Adrenal gland (tissue), 9 donors: ENCODE measurements at regions not wholly inside any gene's neighbourhood (a gene's known extent, or its start where the extent isn't known, plus 50 kb on each side); places are given as distances from the start of the nearest gene placed in this dataset.

ENCODE experiments used
- DNase-seq, 7 donors: peaks; one replicate each; pipeline ENCODE4 v3.0.0-alpha.2; 2019 to 2020
- H3K27ac ChIP-seq, 5 donors: fragments of 200-600 bp; sonication (generic) in 4 of 5; 1 replicate in 3 of 5; 2 replicates in 2 of 5; pipeline versions ENCODE4 v1.5.1 to v1.8.0; 2016 to 2020; ENCODE audit warnings: mild to moderate bottlenecking in 1 of 5
- H3K27me3 ChIP-seq: fragments of 200-600 bp; 2 replicates; pipeline ENCODE4 v1.8.0; 2021
- H3K36me3 ChIP-seq, 2 donors: fragments of 200-600 bp; replicated peaks in 1 of 2; 1 replicate in 1 of 2; 2 replicates in 1 of 2; pipeline versions ENCODE4 v1.5.1 to v1.8.0; 2018 to 2022
- H3K4me1 ChIP-seq, 2 donors: fragments of 200-600 bp; replicated peaks in 1 of 2; 1 replicate in 1 of 2; 2 replicates in 1 of 2; pipeline versions ENCODE4 v1.5.1 to v1.8.0; 2018 to 2021
- H3K4me3 ChIP-seq, 4 donors: fragments of 200-600 bp; sonication (generic) in 3 of 4; one replicate each; pipeline ENCODE4 v1.5.1; 2016 to 2018
- H3K9me3 ChIP-seq, 3 donors: fragments of 200-600 bp; sonication (generic) in 1 of 3; replicated peaks in 1 of 3; 1 replicate in 2 of 3; 2 replicates in 1 of 3; pipeline versions ENCODE4 v1.5.1 to v1.8.0; 2016 to 2021
- POLR2A ChIP-seq, 2 donors: fragments of 450-650 bp; IDR thresholded peaks; one replicate each; pipeline ENCODE4 v1.6.1; 2017; ENCODE audit warnings: antibody characterized with exemption in 2 of 2, mild to moderate bottlenecking in 2 of 2, moderate library complexity in 1 of 2
- WGBS, 4 donors: extraction: QIAGEN DNeasy Blood & Tissue Kit in 2 of 4; methylation state at CpG; one replicate each; pipeline versions ENCODE4 v1.1.5 to v1.1.7; 2013 to 2017; 5-methylcytosine and 5-hydroxymethylcytosine counted together
- intact Hi-C, 2 donors: fragments of 100-400 bp; cut with DNase I; formaldehyde crosslinking; loops; one replicate each; pipeline versions ENCODE4 v1.14.1 to v1.15.0; 2022 to 2023
- TF ChIP-seq, protein P1 (sequence below), 6 experiments: fragments of 450-650 bp in 4 of 6; fragments of 200-600 bp in 2 of 6; sonication (generic) in 1 of 6; IDR thresholded peaks; 1 replicate in 5 of 6; 2 replicates in 1 of 6; pipeline versions ENCODE4 v1.5.1 to v1.8.0; 2016 to 2021; ENCODE audit warnings: antibody characterized with exemption in 6 of 6, mild to moderate bottlenecking in 2 of 6, moderate library complexity in 1 of 6
- donor health status: healthy with polysubstance abuse.
- donor health status: Bipolar disorder and iron deficiency.
- donor health status: DM: yes; HTN: yes; CAD: no.
- donor health status: DM: no; HTN: no; CAD: no.
- donor health status: DM: no; HTN: no; CAD: no.

DNA sequence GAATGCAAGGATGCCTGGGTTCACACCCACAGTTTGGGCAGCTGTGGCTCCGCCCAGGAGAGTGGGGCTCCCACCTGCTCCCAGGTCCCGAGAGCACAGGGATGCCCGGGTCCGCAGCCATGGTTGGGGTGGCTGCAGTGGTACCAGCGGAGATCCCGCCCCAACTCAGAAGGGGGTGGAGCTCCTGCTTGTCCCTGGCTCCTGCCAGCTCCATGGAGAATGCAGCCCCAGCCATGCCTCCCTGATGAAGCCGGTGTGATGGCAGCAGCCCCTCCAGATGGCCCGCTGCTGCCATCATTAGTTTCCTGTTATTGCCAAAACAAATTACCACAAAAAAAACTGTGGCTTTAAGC is 113.1 kb upstream of the RUNX3 start:
- Histone ChIP-seq H3K27me3 (peaks cover 5% of the 10 kb centered on the region), H3K9me3 (no peaks in the 10 kb centered on the region), H3K36me3 (no peaks in the 10 kb centered on the region), H3K27ac (no peak overlapping the region), H3K4me1 (no peaks in the 10 kb centered on the region), H3K4me3 (no peak overlapping the region)
- no peak for DNase-seq
- 72 to 86% (median 77%) methylated on average over 1 to 8 of the region's 8 CpGs for WGBS, 4 donors
- intact Hi-C loops = no loop called here
- no peak for TF ChIP-seq POLR2A (IDR thresholded peaks at IDR 0.05)
- TF ChIP-seq, protein P1, sequence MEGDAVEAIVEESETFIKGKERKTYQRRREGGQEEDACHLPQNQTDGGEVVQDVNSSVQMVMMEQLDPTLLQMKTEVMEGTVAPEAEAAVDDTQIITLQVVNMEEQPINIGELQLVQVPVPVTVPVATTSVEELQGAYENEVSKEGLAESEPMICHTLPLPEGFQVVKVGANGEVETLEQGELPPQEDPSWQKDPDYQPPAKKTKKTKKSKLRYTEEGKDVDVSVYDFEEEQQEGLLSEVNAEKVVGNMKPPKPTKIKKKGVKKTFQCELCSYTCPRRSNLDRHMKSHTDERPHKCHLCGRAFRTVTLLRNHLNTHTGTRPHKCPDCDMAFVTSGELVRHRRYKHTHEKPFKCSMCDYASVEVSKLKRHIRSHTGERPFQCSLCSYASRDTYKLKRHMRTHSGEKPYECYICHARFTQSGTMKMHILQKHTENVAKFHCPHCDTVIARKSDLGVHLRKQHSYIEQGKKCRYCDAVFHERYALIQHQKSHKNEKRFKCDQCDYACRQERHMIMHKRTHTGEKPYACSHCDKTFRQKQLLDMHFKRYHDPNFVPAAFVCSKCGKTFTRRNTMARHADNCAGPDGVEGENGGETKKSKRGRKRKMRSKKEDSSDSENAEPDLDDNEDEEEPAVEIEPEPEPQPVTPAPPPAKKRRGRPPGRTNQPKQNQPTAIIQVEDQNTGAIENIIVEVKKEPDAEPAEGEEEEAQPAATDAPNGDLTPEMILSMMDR (IDR thresholded peaks at IDR 0.05) = no peak

DNA sequence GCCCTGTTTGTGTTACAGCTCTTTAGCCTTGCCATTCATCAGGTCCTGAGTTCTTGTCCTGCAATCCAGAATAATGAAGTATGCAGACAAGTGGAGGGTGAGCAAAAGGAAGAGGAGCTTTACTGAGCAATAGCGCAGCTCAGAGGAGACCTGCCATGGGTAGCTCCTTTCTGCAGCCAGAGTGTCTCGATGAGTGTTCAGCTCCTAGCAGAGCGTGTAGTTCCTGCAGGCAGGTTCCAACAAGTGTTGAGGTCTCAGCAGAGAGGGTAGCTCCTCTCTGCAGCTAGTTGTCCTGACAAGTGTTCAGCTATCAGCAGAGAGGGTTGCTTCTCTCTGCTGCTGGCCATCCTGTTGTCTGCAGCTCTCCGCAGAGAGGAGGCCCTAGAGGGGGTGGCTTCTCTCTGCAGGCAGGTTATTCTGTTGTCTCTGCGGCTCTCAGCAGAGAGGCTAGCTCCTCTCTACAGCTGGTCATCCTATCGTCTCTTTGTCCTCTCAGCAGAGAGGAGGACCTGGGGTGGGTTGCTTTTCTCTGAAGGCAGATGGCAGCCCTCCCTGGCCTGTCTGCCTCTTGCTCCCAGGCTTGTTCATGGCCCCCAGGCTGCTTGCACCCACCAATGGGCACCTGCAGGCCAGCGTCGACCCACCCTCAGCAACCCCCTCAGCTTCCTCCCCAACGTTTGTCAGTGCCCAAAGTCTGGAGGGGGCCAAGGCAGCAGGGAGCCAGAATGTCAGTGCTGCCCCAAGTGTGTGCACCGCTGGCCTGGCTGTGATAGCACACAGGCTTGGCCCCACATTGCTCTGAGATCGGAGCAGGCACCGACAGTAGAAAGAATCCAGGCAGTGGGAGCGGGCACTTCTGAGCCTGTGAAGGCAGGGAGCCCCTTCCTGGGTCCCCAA is 112.5 kb upstream of the RUNX3 start:
- no peak for TF ChIP-seq POLR2A (IDR thresholded peaks at IDR 0.05)
- TF ChIP-seq, protein P1 (IDR thresholded peaks at IDR 0.05) = no peak
- WGBS, 4 donors = 49 to 68% (median 65%) methylated on average over 5 to 13 of the region's 13 CpGs
- intact Hi-C loops = no loop called here
- no peaks in the 10 kb centered on the region for H3K9me3 ChIP-seq
- peaks cover 5% of the 10 kb centered on the region for H3K27me3 ChIP-seq
- no peak overlapping the region for H3K27ac ChIP-seq
- H3K4me1 ChIP-seq = no peaks in the 10 kb centered on the region
- H3K36me3 ChIP-seq = no peaks in the 10 kb centered on the region
- H3K4me3 ChIP-seq = no peak overlapping the region
- DNase-seq = no peak

DNA sequence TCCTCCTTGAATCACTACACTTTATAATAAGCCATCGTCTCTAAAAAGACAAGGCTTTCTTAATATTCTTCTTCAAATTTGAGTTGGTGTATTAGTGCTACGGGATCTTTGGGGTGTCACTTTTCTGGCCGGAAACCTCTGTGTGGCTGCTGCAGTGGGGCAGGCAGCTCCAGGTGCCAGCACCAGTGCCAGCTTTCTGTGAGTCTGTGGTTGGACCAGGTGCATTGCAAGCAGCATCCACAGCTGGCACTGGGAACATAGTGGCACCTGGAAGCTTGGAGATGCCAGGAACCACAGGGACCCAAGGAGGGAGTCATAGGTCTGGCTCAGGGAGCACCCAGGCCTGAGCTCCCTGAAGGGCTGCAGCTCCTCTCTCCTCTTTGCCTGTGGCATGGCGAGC is 111.8 kb upstream of the RUNX3 start:
- intact Hi-C loops = no loop called here
- no peak overlapping the region for H3K4me3 ChIP-seq
- no peaks in the 10 kb centered on the region for H3K36me3 ChIP-seq
- no peak for DNase-seq
- peaks cover 5% of the 10 kb centered on the region for H3K27me3 ChIP-seq
- H3K27ac ChIP-seq = no peak overlapping the region
- TF ChIP-seq POLR2A (IDR thresholded peaks at IDR 0.05) = no peak
- H3K9me3 ChIP-seq = no peaks in the 10 kb centered on the region
- 63 to 79% (median 69%) methylated on average over 4 of the region's 4 CpGs for WGBS, 4 donors
- H3K4me1 ChIP-seq = no peaks in the 10 kb centered on the region

DNA sequence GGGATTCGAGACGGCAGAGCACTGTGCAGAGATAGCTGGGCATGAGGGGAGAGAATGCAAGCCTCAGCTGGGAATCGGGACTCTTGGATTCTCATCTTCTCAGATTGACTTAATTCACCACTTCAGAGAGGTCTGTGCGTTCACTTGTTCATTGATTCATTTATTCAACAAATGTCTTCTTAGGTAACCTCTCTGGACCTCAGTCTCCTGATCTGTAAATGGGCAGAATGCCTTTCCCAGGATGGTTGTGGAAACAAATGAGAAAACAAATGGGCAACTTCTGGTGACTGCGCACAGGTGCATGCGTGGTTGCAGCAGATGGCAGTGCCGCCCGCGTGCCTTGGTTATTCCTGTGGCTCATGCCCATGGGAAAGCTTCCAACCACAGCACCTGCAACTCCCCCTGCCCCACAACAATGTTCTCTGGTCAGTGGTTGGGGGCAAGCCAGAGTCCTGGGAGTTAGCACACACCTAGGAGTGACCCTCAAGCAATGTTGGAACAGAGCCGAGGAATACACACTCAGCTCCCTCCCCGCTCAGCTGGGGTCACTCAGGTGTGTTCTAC is 110.1 kb upstream of the RUNX3 start:
- no peaks in the 10 kb centered on the region for H3K4me1 ChIP-seq
- no peaks in the 10 kb centered on the region for H3K9me3 ChIP-seq
- TF ChIP-seq, protein P1 (IDR thresholded peaks at IDR 0.05) = no peak
- TF ChIP-seq POLR2A (IDR thresholded peaks at IDR 0.05) = no peak
- H3K27me3 ChIP-seq = peaks cover 5% of the 10 kb centered on the region
- 69 to 87% (median 82%) methylated on average over 10 to 11 of the region's 11 CpGs for WGBS, 4 donors
- no peak for DNase-seq
- no peak overlapping the region for H3K4me3 ChIP-seq
- H3K36me3 ChIP-seq = no peaks in the 10 kb centered on the region
- intact Hi-C loops = no loop called here
- H3K27ac ChIP-seq = no peak overlapping the region
